Tibial artery (tissue), 4 donors: ENCODE measurements at regions not wholly inside any gene's neighbourhood (a gene's known extent, or its start where the extent isn't known, plus 50 kb on each side); places are given as distances from the start of the nearest gene placed in this dataset.
"Not testable (repeated sequence)": the region's sequence is repeated elsewhere in the genome, so short reads cannot be mapped to it uniquely, and the experiment has no call there.

Experiments used
- DNase-seq, 2 donors: peaks; one replicate each; pipeline ENCODE4 v3.0.0-alpha.2; 2019
- H3K27ac ChIP-seq, 2 donors: fragments of 200-600 bp; sonication (generic) in 1 of 2; 1 replicate in 1 of 2; 2 replicates in 1 of 2; pipeline ENCODE4 v1.5.1; 2018 to 2019; ENCODE audit warnings: mild to moderate bottlenecking in 1 of 2
- H3K27me3 ChIP-seq, 2 donors: fragments of 200-600 bp; sonication (generic) in 1 of 2; one replicate each; pipeline versions ENCODE4 v1.5.1 to v1.6.0; 2016 to 2019
- H3K36me3 ChIP-seq, 3 donors: fragments of 200-600 bp; sonication (generic) in 2 of 3; one replicate each; pipeline ENCODE4 v1.5.1; 2016 to 2019; ENCODE audit warnings: mild to moderate bottlenecking in 2 of 3
- H3K4me1 ChIP-seq, 4 donors: fragments of 200-600 bp; sonication (generic) in 2 of 4; 1 replicate in 3 of 4; 2 replicates in 1 of 4; pipeline ENCODE4 v1.5.1; 2016 to 2019
- H3K4me3 ChIP-seq, 2 donors: fragments of 200-600 bp; sonication (generic) in 1 of 2; 1 replicate in 1 of 2; 2 replicates in 1 of 2; pipeline ENCODE4 v1.5.1; 2018 to 2019; ENCODE audit warnings: mild to moderate bottlenecking in 2 of 2
- H3K9me3 ChIP-seq, 3 donors: fragments of 200-600 bp; sonication (generic) in 1 of 3; one replicate each; pipeline ENCODE4 v1.5.1; 2016 to 2019
- intact Hi-C: fragments of 100-400 bp; cut with DNase I; formaldehyde crosslinking; loops from one replicate; pipeline ENCODE4 v1.15.0; 2023; ENCODE audit warnings: low total_unique reads
- TF ChIP-seq, protein P1 (sequence below), 2 experiments: fragments of 200-600 bp in 1 of 2; fragments of 450-650 bp in 1 of 2; IDR thresholded peaks; one replicate each; pipeline ENCODE4 v1.5.1; 2017 to 2019; ENCODE audit warnings: antibody characterized with exemption in 2 of 2, mild to moderate bottlenecking in 1 of 2, moderate library complexity in 1 of 2

DNA sequence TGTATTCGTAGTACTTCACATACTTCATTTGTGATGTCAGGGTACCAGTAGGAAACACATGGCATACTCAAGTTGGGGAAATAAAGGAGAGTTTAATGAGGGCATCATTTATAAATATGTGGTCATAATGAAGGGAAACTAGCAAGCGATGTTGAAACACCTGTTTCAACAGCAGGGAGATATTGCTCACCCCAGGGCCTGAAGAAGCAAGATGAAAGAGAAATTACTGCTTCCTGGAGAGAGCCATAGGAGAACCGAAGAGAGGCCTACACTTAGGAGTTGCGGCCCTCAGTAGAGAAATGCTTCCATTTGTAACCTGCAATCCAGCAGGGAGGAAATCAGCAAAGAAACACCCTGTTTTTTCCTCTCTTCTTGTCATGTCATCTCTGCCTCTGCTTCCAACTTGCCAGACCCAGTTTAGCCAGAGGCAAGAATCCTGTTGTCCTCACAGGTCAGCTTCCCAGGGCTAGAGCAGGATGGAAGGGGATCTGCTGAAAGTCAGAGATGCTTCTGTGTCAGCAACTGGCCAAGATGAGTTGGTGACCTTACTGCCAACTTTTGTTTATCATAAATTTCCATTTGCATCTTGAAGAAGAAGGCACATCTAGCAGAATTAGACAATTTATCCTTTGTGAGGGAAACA, 67.6 kb upstream of the TSPAN2 start:
- intact Hi-C loops: no loop called here
- H3K27ac ChIP-seq: no peak overlapping the region
- no peaks in the 10 kb centered on the region for H3K36me3 ChIP-seq

GRCh38 chr1:115153966-115154557, 64.8 kb upstream of the TSPAN2 start:
- TF ChIP-seq, protein P1, sequence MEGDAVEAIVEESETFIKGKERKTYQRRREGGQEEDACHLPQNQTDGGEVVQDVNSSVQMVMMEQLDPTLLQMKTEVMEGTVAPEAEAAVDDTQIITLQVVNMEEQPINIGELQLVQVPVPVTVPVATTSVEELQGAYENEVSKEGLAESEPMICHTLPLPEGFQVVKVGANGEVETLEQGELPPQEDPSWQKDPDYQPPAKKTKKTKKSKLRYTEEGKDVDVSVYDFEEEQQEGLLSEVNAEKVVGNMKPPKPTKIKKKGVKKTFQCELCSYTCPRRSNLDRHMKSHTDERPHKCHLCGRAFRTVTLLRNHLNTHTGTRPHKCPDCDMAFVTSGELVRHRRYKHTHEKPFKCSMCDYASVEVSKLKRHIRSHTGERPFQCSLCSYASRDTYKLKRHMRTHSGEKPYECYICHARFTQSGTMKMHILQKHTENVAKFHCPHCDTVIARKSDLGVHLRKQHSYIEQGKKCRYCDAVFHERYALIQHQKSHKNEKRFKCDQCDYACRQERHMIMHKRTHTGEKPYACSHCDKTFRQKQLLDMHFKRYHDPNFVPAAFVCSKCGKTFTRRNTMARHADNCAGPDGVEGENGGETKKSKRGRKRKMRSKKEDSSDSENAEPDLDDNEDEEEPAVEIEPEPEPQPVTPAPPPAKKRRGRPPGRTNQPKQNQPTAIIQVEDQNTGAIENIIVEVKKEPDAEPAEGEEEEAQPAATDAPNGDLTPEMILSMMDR (IDR thresholded peaks at IDR 0.05): no peak

More for the DNA sequence above, 67.6 kb upstream of the TSPAN2 start:
- Histone ChIP-seq H3K9me3 (no peaks in the 10 kb centered on the region), H3K4me1 (peaks cover 0 to 15% (median 4%) of the 10 kb centered on the region in 4 donors), H3K27me3 (no peaks in the 10 kb centered on the region), H3K4me3 (no peak overlapping the region)
- TF ChIP-seq, protein P1 (IDR thresholded peaks at IDR 0.05): no peak
- DNase-seq: no peak

GRCh38 chr1:115147928-115148327, 58.6 kb upstream of the TSPAN2 start:
- H3K4me1 ChIP-seq, H3K27ac ChIP-seq, H3K4me3 ChIP-seq, intact Hi-C loops, H3K9me3 ChIP-seq, DNase-seq, H3K27me3 ChIP-seq, H3K36me3 ChIP-seq: not testable (repeated sequence)

More at GRCh38 chr1:115153966-115154557, 64.8 kb upstream of the TSPAN2 start:
- Histone ChIP-seq H3K9me3 (no peaks in the 10 kb centered on the region), H3K27ac (no peak overlapping the region), H3K36me3 (no peaks in the 10 kb centered on the region), H3K4me3 (no peak overlapping the region), H3K4me1 (peaks cover 0 to 15% (median 4%) of the 10 kb centered on the region in 4 donors), H3K27me3 (no peaks in the 10 kb centered on the region)
- DNase-seq: no peak
- intact Hi-C loops: no loop called here

- no peak for DNase-seq
- Histone ChIP-seq H3K36me3 (no peaks in the 10 kb centered on the region), H3K4me3 (no peak overlapping the region), H3K4me1 (peaks cover 0 to 7% (median 0%) of the 10 kb centered on the region in 4 donors), H3K9me3 (no peaks in the 10 kb centered on the region), H3K27ac (no peak overlapping the region), H3K27me3 (no peaks in the 10 kb centered on the region)
- TF ChIP-seq, protein P1 (IDR thresholded peaks at IDR 0.05): no peak
- intact Hi-C loops: no loop called here
These were observed 55.9 kb upstream of the TSPAN2 start for GRCh38 chr1:115145226-115145625.

- intact Hi-C loops: loop anchor here (5.0 kb wide), 1 partner anchor 453 kb away; no protein-coding TSS in a partner anchor
- no peak for DNase-seq
- no peaks in the 10 kb centered on the region for H3K36me3 ChIP-seq
- no peak overlapping the region for H3K4me3 ChIP-seq
- H3K27me3 ChIP-seq: no peaks in the 10 kb centered on the region
- TF ChIP-seq, protein P1 (IDR thresholded peaks at IDR 0.05): no peak
- peaks cover 0 to 10% (median 3%) of the 10 kb centered on the region in 4 donors for H3K4me1 ChIP-seq
- no peaks in the 10 kb centered on the region for H3K9me3 ChIP-seq
- H3K27ac ChIP-seq: no peak overlapping the region
These were observed 54.9 kb upstream of the TSPAN2 start for GRCh38 chr1:115144176-115144575.

DNA sequence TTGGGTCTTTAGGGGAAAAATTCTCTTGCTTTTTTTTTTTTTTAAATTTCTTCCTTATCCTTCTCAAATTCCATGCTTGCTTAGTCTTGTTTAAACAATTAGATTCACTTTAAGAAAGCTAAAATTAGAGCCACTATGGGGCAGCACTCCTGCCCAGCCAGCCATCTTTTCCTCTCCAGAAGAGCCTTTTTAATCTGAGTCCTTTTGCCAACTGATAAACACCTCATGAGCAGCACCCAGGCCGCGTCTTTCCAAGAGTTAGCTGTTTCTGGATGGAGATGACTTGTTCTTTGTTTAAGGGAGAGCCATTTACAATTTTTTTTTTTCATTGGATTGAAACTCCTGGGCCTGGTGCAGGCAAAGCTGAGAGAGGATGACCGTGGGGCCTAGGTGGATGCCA, 53.3 kb upstream of the TSPAN2 start:
- H3K36me3 ChIP-seq: no peaks in the 10 kb centered on the region
- intact Hi-C loops: loop anchor here (5.0 kb wide), 1 partner anchor 455 kb away; no protein-coding TSS in a partner anchor
- no peaks in the 10 kb centered on the region for H3K9me3 ChIP-seq
- DNase-seq: no peak
- no peaks in the 10 kb centered on the region for H3K27me3 ChIP-seq
- no peak overlapping the region for H3K27ac ChIP-seq
- H3K4me1 ChIP-seq: peaks cover 0 to 20% (median 11%) of the 10 kb centered on the region in 4 donors
- TF ChIP-seq, protein P1 (IDR thresholded peaks at IDR 0.05): no peak
- no peak overlapping the region for H3K4me3 ChIP-seq
